Urothelium cell line (cell line): ENCODE measurements at regions not wholly inside any gene's neighbourhood (a gene's known extent, or its start where the extent isn't known, plus 50 kb on each side); places are given as distances from the start of the nearest gene placed in this dataset.
"Not testable (repeated sequence)": the region's sequence is repeated elsewhere in the genome, so short reads cannot be mapped to it uniquely, and the experiment has no call there.

Source experiments
- DNase-seq: peaks from one replicate; pipeline ENCODE4 v3.0.0; 2011; ENCODE audit warnings: low spot score, mixed read lengths
- FAIRE-seq: peaks from 2 replicates; lab custom pipeline; 2011; peaks lifted over from hg19 to GRCh38; lab: Jason Lieb, UNC

DNA sequence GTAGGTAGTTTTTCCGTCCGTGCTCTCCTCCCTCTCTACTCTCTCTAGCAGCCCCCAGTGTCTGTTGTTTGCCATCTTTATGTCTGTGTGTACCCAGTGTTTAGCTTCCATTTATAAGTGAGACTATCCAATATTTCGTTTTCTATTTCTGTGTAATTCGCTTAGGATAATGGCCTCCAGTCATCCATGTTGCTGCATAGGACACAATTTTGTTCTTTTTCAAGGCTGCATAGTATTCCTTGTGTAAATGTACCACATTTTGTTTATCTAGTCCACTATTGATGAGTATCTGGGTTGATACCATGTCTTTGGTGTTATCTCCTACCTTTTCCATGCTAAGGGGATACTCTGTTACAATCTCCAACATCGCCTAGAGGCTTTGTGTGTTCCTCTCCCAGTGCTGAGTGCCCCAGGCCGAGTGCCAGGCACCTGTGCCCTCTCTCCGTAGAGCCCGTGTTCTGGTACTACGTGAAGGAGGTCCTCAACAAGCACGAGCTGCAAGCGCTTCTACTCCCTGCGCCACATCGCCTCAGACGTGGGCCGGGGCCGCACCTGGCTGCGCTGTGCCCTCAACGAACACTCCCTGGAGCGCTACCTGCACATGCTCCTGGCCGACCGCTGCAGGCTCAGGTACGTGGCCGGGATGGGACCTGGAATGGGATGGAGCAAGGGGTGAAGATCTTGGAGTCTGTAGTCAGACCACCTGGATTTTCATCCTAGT lies 51.0 kb downstream of the NPIPB11 start:
- DNase-seq, FAIRE-seq: not testable (repeated sequence)

DNA sequence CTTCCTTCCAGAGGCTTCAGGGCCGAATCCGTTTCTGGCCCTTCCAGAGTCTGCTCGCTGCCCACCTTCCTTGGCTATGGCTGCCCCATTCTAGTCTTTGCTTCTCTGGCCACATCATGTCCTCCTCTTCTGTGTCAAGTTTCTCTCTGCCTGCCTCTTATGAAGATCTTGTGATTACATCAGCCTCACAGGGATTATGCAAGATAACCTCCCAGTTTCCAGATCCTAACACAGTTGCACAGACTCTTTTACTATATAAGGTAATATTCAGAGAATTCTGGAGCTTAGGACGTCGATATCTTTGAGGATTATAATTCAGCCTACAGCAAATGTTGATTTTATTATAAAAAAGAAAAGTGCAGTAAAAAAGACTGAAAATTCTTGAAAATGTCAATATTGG lies 52.1 kb downstream of the NPIPB11 start:
- DNase-seq, FAIRE-seq: not testable (repeated sequence)

- not testable (repeated sequence) for DNase-seq
These were observed 53.9 kb downstream of the NPIPB11 start for GRCh38 chr16:29352617-29352999.

GRCh38 chr16:29351970-29352616 lies 54.4 kb downstream of the NPIPB11 start:
- DNase-seq, FAIRE-seq: not testable (repeated sequence)

More at GRCh38 chr16:29352617-29352999, 53.9 kb downstream of the NPIPB11 start:
- FAIRE-seq = not testable (repeated sequence)

DNA sequence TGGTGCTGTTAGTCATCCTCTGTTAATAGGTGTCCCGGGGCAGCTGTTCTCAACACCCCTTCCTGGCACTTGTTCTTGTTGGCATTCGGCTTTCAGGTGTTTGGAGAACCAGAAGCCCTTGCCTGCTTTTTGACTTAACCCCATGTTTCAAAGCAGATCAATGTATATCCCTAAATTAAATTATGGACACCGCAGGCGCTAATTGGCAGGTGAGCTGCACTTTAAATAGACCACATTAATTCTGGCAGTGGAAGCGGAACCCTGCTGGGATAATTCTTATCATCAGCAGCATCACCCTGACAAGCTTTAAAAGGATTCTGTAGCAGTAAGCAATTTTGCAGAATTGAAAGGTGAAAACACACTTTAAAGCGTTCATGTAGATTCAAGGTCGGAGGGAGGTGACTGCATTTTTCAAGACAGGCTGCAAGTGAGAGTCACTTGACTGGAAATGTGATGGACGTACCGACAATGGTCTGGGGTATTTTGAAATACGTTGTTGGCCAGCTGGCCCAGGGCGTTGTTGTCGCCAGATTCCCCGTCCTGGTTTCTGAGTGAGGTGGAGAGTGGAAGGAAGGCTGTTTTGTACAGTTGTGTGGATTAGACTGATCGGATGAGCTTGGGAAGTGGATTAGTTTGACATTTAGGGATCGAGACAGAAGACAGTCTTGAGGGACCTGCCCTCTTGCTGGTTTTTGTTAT lies 55.1 kb downstream of the NPIPB11 start:
- DNase-seq = not testable (repeated sequence)

GRCh38 chr16:29349966-29350365 lies 56.5 kb downstream of the NPIPB11 start:
- DNase-seq, FAIRE-seq: not testable (repeated sequence)

More for the DNA sequence above, 55.1 kb downstream of the NPIPB11 start:
- FAIRE-seq = not testable (repeated sequence)

GRCh38 chr16:29348748-29349147 lies 57.8 kb downstream of the NPIPB11 start:
- not testable (repeated sequence) for FAIRE-seq, DNase-seq

- not testable (repeated sequence) for FAIRE-seq, DNase-seq
These were observed 58.3 kb downstream of the NPIPB11 start for GRCh38 chr16:29348123-29348690.

- FAIRE-seq, DNase-seq: not testable (repeated sequence)
These were observed 59.5 kb downstream of the NPIPB11 start for GRCh38 chr16:29346796-29347580.

- FAIRE-seq, DNase-seq: not testable (repeated sequence)
These were observed 60.3 kb downstream of the NPIPB11 start for GRCh38 chr16:29346203-29346602.

- DNase-seq, FAIRE-seq: not testable (repeated sequence)
These were observed 63.6 kb downstream of the NPIPB11 start for GRCh38 chr16:29342937-29343336.

DNA sequence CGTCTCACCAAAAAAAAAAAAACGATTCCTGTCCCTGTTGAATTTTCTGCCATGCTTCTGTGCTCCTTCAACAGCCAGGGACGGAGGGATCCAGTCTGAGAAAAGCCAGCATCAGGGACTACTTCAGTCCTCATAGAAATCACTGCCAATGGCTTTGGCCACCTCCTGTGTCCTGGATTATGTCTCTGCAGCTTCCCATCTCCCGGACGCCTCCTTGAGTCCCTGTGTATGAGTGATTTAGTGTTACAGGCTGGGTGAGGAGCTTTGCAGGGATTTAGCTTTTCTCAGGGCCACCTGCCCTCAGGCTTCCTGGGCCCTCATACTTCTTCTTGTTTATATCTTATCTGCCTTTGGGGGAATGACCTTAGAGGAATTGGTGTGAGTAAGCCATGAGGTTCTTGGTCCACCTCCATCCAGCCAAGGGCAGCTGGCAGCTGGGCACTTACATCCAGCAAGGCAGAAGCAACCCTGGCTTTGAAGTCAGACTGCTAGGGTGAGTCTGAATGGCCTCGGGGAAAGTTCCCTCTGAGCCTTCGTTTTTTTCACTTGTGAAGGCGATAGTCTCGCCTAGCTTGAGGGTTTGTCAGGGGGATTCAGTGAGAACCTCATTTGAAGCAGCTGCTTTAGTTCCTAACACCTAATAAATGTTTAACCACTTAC lies 65.6 kb downstream of the NPIPB11 start:
- not testable (repeated sequence) for DNase-seq, FAIRE-seq

DNA sequence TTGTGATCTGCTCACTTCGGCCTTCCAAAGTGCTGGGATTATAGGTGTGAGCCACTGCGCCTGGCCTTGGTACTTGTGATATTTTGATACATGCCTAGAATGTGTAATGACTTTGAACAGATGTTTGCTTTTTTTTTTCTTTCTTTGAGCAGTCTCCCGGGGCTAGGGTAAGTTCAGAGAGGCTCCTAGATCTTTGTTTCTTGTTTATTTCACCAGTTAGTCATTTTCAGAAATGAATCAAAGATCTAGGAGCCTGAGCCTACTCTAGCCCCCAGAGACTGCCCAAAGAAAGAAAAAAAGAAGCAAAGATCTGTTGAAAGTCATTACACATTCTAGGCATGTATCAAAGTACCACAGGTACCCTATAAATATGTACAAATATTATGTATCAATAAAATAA lies 66.3 kb downstream of the NPIPB11 start:
- FAIRE-seq, DNase-seq: not testable (repeated sequence)

- not testable (repeated sequence) for FAIRE-seq
These were observed 67.5 kb downstream of the NPIPB11 start for GRCh38 chr16:29338821-29339700.

GRCh38 chr16:29337385-29337901 lies 69.1 kb downstream of the NPIPB11 start:
- FAIRE-seq, DNase-seq: not testable (repeated sequence)

More at GRCh38 chr16:29338821-29339700, 67.5 kb downstream of the NPIPB11 start:
- DNase-seq = not testable (repeated sequence)

DNA sequence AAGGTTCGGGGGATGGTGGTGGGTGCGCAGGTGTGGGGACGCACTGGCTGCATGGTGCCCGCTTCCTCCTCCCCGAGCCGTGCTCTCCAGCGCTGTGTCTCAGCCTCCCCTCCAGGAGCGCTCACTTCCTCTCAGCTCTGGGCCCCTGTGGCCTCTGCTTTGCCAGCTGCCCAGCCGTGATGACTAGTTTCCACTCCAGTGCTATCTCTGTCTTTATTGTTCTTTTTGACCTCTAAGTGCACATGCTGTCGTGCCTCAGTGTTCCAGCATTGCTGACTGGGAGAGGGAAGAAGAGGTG lies 71.0 kb downstream of the NPIPB11 start:
- FAIRE-seq, DNase-seq: not testable (repeated sequence)

DNA sequence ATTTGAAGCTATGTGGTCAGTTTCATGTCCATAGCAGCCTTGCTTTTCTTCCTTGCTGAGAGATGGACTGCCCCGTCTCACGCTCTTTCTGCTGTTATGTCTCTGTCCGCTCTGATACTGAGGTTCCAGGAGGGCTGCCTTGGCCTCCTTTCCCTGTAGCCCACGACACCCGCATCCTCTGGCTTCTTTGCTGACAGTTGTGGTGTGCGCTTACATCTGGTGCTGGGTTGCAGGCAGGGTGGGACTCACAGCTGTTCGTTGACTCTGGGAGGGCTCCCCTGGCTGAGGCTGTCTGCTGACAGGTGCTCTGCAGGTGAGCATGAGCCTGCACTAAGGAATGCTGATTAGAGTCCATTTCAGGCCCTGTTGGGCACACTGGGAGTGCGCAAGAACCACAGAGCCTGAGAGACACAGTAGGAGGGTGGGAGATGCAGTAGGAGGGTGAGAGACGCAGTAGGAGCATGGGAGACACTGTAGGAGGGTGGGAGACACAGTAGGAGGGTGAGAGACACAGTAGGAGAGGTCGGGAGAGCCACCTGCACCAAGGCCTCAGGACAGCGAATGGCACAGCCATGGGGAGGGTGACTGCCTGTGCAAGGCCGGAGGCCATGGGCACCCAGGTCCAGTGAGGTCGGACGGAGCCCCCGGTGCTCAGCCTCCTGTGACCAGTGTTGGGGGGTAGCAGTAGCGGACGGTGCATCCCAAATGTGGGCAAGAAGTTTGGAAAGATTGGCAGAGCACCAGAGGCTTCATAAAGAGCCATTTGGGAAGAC lies 71.5 kb downstream of the NPIPB11 start:
- FAIRE-seq, DNase-seq: not testable (repeated sequence)
